IgD-negative memory B cell (primary cell): ENCODE measurements at regions not wholly inside any gene's neighbourhood (a gene's known extent, or its start where the extent isn't known, plus 50 kb on each side); places are given as distances from the start of the nearest gene placed in this dataset.

Experiments used
- H3K27ac Mint-ChIP-seq, 3 donors: one replicate each; pipeline ENCODE4 v1.8.0; 2020 to 2022; ENCODE audit warnings: mild to moderate bottlenecking in 3 of 3, mixed read lengths in 3 of 3, moderate library complexity in 1 of 3
- H3K27me3 Mint-ChIP-seq: one replicate; pipeline ENCODE4 v1.8.0; 2021; ENCODE audit warnings: mixed read lengths
- H3K36me3 Mint-ChIP-seq: one replicate; pipeline ENCODE4 v1.8.0; 2020; ENCODE audit warnings: mild to moderate bottlenecking, mixed read lengths
- H3K4me1 Mint-ChIP-seq, 3 donors: one replicate each; pipeline ENCODE4 v1.8.0; 2020 to 2022; ENCODE audit warnings: mixed read lengths in 3 of 3, mild to moderate bottlenecking in 1 of 3
- H3K4me3 Mint-ChIP-seq, 4 donors: one replicate each; pipeline ENCODE4 v1.8.0; 2020 to 2022; ENCODE audit warnings: mild to moderate bottlenecking in 4 of 4, mixed read lengths in 4 of 4, moderate library complexity in 3 of 4
- H3K9me3 Mint-ChIP-seq, 3 donors: one replicate each; pipeline ENCODE4 v1.8.0; 2020 to 2021; ENCODE audit warnings: mixed read lengths in 3 of 3, mild to moderate bottlenecking in 1 of 3

DNA sequence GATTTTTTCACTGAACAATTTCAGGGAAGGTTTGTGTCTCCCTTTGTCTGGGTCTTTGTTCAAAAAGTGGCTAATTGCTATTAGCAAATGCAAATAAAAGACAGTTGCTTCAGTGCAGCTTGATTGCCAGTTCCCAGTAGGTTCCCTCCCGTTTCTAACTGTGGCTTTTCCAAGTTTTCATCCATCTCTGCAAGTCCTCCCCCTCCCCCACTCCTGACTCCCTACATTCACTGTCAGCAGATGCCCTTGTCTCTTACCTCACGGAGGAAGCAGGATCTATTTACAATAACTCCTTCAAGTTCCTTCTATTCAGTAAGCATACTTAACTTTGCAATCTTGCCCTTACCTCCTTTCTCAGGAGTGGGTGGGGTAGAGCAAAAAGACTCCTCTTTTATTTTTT lies 55.4 kb upstream of the SCEL start:
- Mint-ChIP-seq H3K27ac (no peak overlapping the region), H3K4me3 (peak overlapping the region in 1 of 4 donors; percentile 36), H3K9me3 (no peaks in the 10 kb centered on the region), H3K27me3 (no peaks in the 10 kb centered on the region), H3K4me1 (peaks cover 5 to 9% (median 7%) of the 10 kb centered on the region in 3 donors), H3K36me3 (no peaks in the 10 kb centered on the region)

DNA sequence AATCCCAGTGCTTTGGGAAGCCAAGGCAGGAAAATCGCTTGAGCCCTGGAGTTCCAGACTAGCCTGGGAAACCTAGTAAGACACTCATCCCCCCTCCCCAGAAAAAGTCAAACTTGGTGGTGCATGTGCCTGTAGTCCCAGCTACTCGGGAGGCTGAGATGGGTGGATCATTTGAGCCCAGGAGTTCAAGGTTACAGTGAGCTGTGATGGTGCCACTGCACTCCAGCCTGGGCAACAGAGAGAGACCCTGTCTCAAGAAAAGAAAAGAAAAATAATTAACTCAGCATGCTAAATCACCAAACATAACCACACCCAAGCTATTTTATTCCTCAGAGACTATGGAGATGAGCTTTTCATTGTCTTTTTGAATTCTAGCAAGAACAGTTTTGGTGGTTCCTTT lies 56.2 kb upstream of the SCEL start:
- H3K9me3 Mint-ChIP-seq, result peaks cover 0 to 6% (median 0%) of the 10 kb centered on the region in 3 donors
- H3K4me1 Mint-ChIP-seq, result peaks cover 5 to 9% (median 7%) of the 10 kb centered on the region in 3 donors
- H3K4me3 Mint-ChIP-seq, result no peak overlapping the region
- no peak overlapping the region for H3K27ac Mint-ChIP-seq
- no peaks in the 10 kb centered on the region for H3K36me3 Mint-ChIP-seq
- no peaks in the 10 kb centered on the region for H3K27me3 Mint-ChIP-seq

- Mint-ChIP-seq H3K36me3 (no peaks in the 10 kb centered on the region), H3K4me3 (peak overlapping the region in 2 of 4 donors; percentile 27 to 39), H3K4me1 (peaks cover 5 to 7% (median 7%) of the 10 kb centered on the region in 3 donors), H3K27me3 (no peaks in the 10 kb centered on the region), H3K27ac (no peak overlapping the region), H3K9me3 (peaks cover 0 to 6% (median 0%) of the 10 kb centered on the region in 3 donors)
Observed at GRCh38 chr13:77477299-77477848, 58.1 kb upstream of the SCEL start.

GRCh38 chr13:77476456-77476855 lies 59.0 kb upstream of the SCEL start:
- Mint-ChIP-seq H3K36me3 (no peaks in the 10 kb centered on the region), H3K27me3 (no peaks in the 10 kb centered on the region), H3K27ac (no peak overlapping the region), H3K9me3 (peaks cover 0 to 6% (median 0%) of the 10 kb centered on the region in 3 donors), H3K4me3 (no peak overlapping the region), H3K4me1 (peaks cover 5 to 7% (median 7%) of the 10 kb centered on the region in 3 donors)

- Mint-ChIP-seq H3K27me3 (no peaks in the 10 kb centered on the region), H3K9me3 (peaks cover 0 to 6% (median 0%) of the 10 kb centered on the region in 3 donors), H3K4me1 (peaks cover 5 to 7% (median 7%) of the 10 kb centered on the region in 3 donors), H3K4me3 (no peak overlapping the region), H3K36me3 (no peaks in the 10 kb centered on the region), H3K27ac (no peak overlapping the region)
Observed at GRCh38 chr13:77475345-77476084, 60.0 kb upstream of the SCEL start.

GRCh38 chr13:77470986-77471385 lies 64.5 kb upstream of the SCEL start:
- Mint-ChIP-seq H3K27ac (no peak overlapping the region), H3K9me3 (peaks cover 0 to 6% (median 0%) of the 10 kb centered on the region in 3 donors), H3K4me1 (no peaks in the 10 kb centered on the region), H3K36me3 (no peaks in the 10 kb centered on the region), H3K4me3 (no peak overlapping the region), H3K27me3 (no peaks in the 10 kb centered on the region)

DNA sequence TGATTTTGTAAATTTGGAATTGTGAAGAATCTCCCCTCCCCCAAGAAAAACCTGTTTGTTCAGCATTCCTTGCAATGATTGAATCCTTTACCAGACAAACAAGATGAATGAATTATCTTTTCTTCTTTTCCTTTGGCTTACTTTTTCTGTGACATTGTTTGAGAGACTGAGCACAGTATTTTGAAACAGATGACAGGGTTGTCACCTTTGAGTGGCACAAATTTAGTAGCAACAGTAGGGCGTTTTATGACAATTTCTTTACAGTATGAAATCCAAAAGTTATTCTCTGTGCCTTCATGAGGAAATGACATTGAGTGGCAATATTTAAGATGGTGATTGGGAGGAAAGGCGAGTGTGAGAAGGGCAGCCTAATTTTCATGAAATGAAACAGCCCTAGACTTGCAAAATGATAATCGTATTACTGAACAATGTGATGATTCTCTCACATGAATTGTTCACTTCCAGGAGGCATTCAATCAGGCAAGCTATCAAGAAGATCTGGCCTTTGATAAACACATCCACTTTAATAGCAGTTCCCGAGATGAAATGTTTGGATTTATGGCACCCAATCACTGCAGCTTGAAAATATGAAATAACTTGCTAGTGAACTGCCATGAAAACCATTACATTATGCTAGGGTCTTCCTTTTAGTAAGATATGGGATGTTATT lies 68.6 kb upstream of the SCEL start:
- H3K27me3 Mint-ChIP-seq, result no peaks in the 10 kb centered on the region
- H3K4me3 Mint-ChIP-seq, result no peak overlapping the region
- H3K36me3 Mint-ChIP-seq, result no peaks in the 10 kb centered on the region
- no peaks in the 10 kb centered on the region for H3K9me3 Mint-ChIP-seq
- no peaks in the 10 kb centered on the region for H3K4me1 Mint-ChIP-seq
- H3K27ac Mint-ChIP-seq, result no peak overlapping the region

- H3K36me3 Mint-ChIP-seq, result no peaks in the 10 kb centered on the region
- H3K4me1 Mint-ChIP-seq, result no peaks in the 10 kb centered on the region
- no peaks in the 10 kb centered on the region for H3K27me3 Mint-ChIP-seq
- no peak overlapping the region for H3K27ac Mint-ChIP-seq
- no peaks in the 10 kb centered on the region for H3K9me3 Mint-ChIP-seq
- no peak overlapping the region for H3K4me3 Mint-ChIP-seq
Observed at GRCh38 chr13:77465603-77466195, 69.8 kb upstream of the SCEL start.

GRCh38 chr13:77460195-77460594 lies 75.3 kb upstream of the SCEL start:
- H3K27me3 Mint-ChIP-seq, result no peaks in the 10 kb centered on the region
- no peaks in the 10 kb centered on the region for H3K36me3 Mint-ChIP-seq
- no peaks in the 10 kb centered on the region for H3K9me3 Mint-ChIP-seq
- H3K27ac Mint-ChIP-seq, result no peak overlapping the region
- no peak overlapping the region for H3K4me3 Mint-ChIP-seq
- peaks cover 14 to 24% (median 23%) of the 10 kb centered on the region in 3 donors for H3K4me1 Mint-ChIP-seq

DNA sequence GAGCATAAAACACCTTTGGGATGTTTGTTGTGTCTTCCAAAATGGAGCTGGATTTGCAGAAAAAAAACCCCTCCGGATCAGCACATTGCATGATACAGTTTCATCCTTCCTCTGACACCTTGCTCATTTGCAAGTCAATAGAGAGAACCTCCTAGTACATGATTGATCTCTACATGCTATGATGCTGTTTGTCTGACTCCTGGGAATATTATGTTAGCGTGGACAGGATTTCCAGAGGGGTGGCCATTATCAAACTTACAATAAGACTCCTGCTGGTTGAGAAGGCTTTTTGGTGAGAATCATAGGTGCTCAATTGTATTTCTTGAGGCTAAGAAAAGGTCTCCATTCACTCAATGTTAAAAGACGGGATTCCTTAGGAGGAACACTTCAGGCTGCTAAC lies 75.9 kb upstream of the SCEL start:
- peaks cover 14 to 24% (median 23%) of the 10 kb centered on the region in 3 donors for H3K4me1 Mint-ChIP-seq
- no peaks in the 10 kb centered on the region for H3K36me3 Mint-ChIP-seq
- H3K27ac Mint-ChIP-seq, result no peak overlapping the region
- H3K27me3 Mint-ChIP-seq, result no peaks in the 10 kb centered on the region
- H3K4me3 Mint-ChIP-seq, result peak overlapping the region in 1 of 4 donors; percentile 41
- H3K9me3 Mint-ChIP-seq, result no peaks in the 10 kb centered on the region

DNA sequence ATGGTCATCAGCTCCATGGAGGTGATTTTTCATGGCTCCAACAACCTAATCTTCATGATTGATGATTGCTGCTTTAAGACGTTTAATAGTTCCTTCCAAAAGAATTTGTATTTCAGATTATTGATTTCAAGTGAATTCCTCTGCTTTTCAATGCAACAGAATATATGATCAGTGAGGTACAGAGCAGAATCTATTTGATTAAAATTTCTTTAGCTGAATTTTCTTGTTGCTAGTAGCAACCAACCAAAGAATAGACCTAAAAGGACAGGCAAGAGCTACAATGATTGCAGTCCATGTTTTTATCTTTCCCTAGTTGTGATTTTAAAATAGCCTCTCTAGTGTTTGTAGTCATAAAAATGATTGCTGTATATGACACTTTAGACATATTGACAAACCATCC lies 76.8 kb upstream of the SCEL start:
- Mint-ChIP-seq H3K27ac (no peak overlapping the region), H3K27me3 (no peaks in the 10 kb centered on the region)

DNA sequence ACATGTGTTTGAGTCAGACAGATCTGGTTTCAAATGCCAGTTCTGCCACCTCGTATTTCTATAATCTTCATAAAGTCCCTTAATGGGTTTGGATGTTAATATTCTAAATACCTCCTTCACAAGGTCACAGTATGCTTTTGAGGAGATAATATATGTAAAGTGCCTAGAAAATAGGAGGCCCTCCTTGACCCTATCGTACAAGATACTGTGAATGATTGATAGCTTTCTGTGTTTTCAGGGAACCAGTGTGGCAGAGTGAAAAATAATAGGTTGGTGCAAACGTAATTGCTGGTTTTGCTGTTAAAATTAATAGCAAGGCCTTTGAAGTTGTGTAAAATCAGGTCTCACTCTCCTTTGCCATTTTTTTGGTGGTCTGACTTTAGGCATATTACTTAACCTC lies 77.5 kb upstream of the SCEL start:
- Mint-ChIP-seq H3K36me3 (no peaks in the 10 kb centered on the region), H3K9me3 (no peaks in the 10 kb centered on the region), H3K27me3 (no peaks in the 10 kb centered on the region), H3K4me3 (no peak overlapping the region), H3K27ac (no peak overlapping the region), H3K4me1 (peaks cover 14 to 24% (median 23%) of the 10 kb centered on the region in 3 donors)

More for the DNA sequence above, 76.8 kb upstream of the SCEL start:
- Mint-ChIP-seq H3K36me3 (no peaks in the 10 kb centered on the region), H3K9me3 (no peaks in the 10 kb centered on the region), H3K4me3 (no peak overlapping the region), H3K4me1 (peaks cover 14 to 24% (median 23%) of the 10 kb centered on the region in 3 donors)

DNA sequence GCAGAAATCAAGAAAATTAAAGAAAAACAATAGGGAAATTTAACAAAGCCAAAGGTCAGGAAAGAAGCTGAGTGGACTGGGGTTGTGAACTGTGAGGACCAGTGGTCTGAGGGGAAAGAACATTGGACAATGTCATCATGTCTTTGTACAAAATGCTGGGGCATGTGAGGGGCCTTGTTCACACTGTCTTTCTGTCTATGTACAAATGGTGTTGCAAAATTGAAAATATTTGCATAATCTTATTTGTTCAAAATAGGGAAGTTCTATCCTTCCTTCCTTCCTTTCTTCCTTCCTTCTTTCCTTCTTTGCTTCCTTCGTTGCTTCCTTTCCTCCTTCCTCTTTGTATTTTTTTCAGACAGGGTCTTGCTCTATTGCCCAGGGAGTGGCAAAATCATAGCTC lies 79.2 kb upstream of the SCEL start:
- H3K4me3 Mint-ChIP-seq, result peak overlapping the region in 1 of 4 donors; percentile 23

GRCh38 chr13:77449265-77449664 lies 86.2 kb upstream of the SCEL start:
- Mint-ChIP-seq H3K4me3 (no peak overlapping the region), H3K9me3 (no peaks in the 10 kb centered on the region), H3K27ac (no peak overlapping the region), H3K4me1 (peaks cover 5 to 10% (median 9%) of the 10 kb centered on the region in 3 donors), H3K36me3 (no peaks in the 10 kb centered on the region), H3K27me3 (peaks cover 1% of the 10 kb centered on the region)

More for the DNA sequence above, 79.2 kb upstream of the SCEL start:
- Mint-ChIP-seq H3K9me3 (no peaks in the 10 kb centered on the region), H3K36me3 (no peaks in the 10 kb centered on the region), H3K4me1 (peaks cover 14 to 24% (median 23%) of the 10 kb centered on the region in 3 donors), H3K27ac (peak overlapping the region in 1 of 3 donors; percentile 54), H3K27me3 (no peaks in the 10 kb centered on the region)

DNA sequence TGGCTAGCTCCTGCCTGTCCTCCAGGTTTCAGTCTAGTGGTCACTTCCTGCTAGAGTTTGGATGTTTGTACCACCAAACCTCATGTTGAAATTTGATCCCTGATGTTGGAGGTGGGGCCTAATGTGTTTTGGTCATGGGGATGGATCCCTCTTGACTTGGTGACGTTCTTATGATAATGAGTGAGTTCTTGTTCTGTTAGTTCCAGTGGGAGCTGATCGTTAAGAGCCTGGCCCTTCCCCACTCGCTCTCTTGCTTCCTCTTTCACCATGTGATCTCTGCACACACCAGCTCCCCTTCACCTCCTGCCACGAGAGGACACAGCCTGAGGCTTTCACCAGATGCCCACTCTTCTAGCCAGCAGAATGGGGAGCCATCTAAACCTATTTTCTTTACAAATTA lies 86.8 kb upstream of the SCEL start:
- Mint-ChIP-seq H3K4me1 (peaks cover 5 to 10% (median 9%) of the 10 kb centered on the region in 3 donors), H3K27me3 (peaks cover 1% of the 10 kb centered on the region), H3K4me3 (peak overlapping the region in 2 of 4 donors; percentile 5 to 28), H3K9me3 (no peaks in the 10 kb centered on the region), H3K36me3 (no peaks in the 10 kb centered on the region), H3K27ac (no peak overlapping the region)
